Keratinocyte (primary cell): ENCODE measurements at regions not wholly inside any gene's neighbourhood (a gene's known extent, or its start where the extent isn't known, plus 50 kb on each side); places are given as distances from the start of the nearest gene placed in this dataset.

Experiments used
- DNase-seq: peaks from one replicate; pipeline ENCODE4 v3.0.0-alpha.2; 2011; ENCODE audit warnings: low read depth, missing footprints, low spot score
- FAIRE-seq: peaks from 2 replicates; lab custom pipeline; 2011; peaks lifted over from hg19 to GRCh38; lab: Jason Lieb, UNC
- H2AFZ ChIP-seq: 2 replicates; pipeline ENCODE4 v1.6.0; 2012; ENCODE audit warnings: low read length, control low read depth, inconsistent platforms; ENCODE audit not compliant: control insufficient read depth
- H3K27ac ChIP-seq: 2 replicates; pipeline ENCODE4 v1.5.1; 2011; ENCODE audit warnings: low read length; ENCODE audit not compliant: control insufficient read depth, insufficient read depth
- H3K27me3 ChIP-seq: 3 replicates; pipeline ENCODE4 v1.6.0; 2011; ENCODE audit warnings: low read length; ENCODE audit not compliant: control insufficient read depth, insufficient read depth; ENCODE audit errors: extremely low read depth
- H3K36me3 ChIP-seq, 2 experiments: 2 replicates in 1 of 2; 3 replicates in 1 of 2; pipeline ENCODE4 v1.5.1; 2011; ENCODE audit warnings: low read length in 2 of 2, mild to moderate bottlenecking in 1 of 2; ENCODE audit not compliant: control insufficient read depth in 2 of 2, insufficient read depth in 2 of 2; ENCODE audit errors: extremely low read depth in 1 of 2
- H3K4me1 ChIP-seq: 3 replicates; pipeline ENCODE4 v1.5.1; 2011; ENCODE audit warnings: low read length; ENCODE audit not compliant: control insufficient read depth, insufficient read depth; ENCODE audit errors: extremely low read depth
- H3K4me2 ChIP-seq: 3 replicates; pipeline ENCODE4 v1.6.0; 2011; ENCODE audit warnings: low read depth, low read length; ENCODE audit not compliant: control insufficient read depth, insufficient read depth; ENCODE audit errors: extremely low read depth
- H3K4me3 ChIP-seq, 3 experiments: fragments of 200-600 bp in 1 of 3; sonication (generic) in 1 of 3; 2 replicates in 2 of 3; 3 replicates in 1 of 3; pipeline ENCODE4 v1.5.1; 2011 to 2016; ENCODE audit warnings: low read length in 3 of 3, mild to moderate bottlenecking in 3 of 3, control low read depth in 2 of 3, inconsistent platforms in 1 of 3, low read depth in 1 of 3, mixed read lengths in 1 of 3, mixed run types in 1 of 3, moderate library complexity in 1 of 3; ENCODE audit not compliant: control insufficient read depth in 2 of 3, insufficient read depth in 2 of 3; ENCODE audit errors: extremely low read depth in 1 of 3
- H3K79me2 ChIP-seq: 2 replicates; pipeline ENCODE4 v1.6.0; 2012; ENCODE audit warnings: low read length; ENCODE audit not compliant: control insufficient read depth, insufficient read depth
- H3K9ac ChIP-seq: 3 replicates; pipeline ENCODE4 v1.6.0; 2011; ENCODE audit warnings: low read length; ENCODE audit not compliant: control insufficient read depth, insufficient read depth; ENCODE audit errors: extremely low read depth
- H3K9me1 ChIP-seq: 3 replicates; pipeline ENCODE4 v1.6.0; 2011; ENCODE audit warnings: low read length; ENCODE audit not compliant: control insufficient read depth, insufficient read depth; ENCODE audit errors: extremely low read depth
- H3K9me3 ChIP-seq: 2 replicates; pipeline ENCODE4 v1.5.1; 2012; ENCODE audit warnings: low read depth, low read length; ENCODE audit not compliant: control insufficient read depth
- H4K20me1 ChIP-seq: 3 replicates; pipeline ENCODE4 v1.6.0; 2011; ENCODE audit warnings: low read length; ENCODE audit not compliant: control insufficient read depth, insufficient read depth; ENCODE audit errors: extremely low read depth
- EZH2 ChIP-seq: IDR thresholded peaks from one replicate; pipeline ENCODE4 v1.6.1; 2012; ENCODE audit warnings: inconsistent platforms, mild to moderate bottlenecking, low read length, moderate library complexity
- dilution Hi-C: fragments of 300-500 bp; cut with MboI; formaldehyde crosslinking; loops from one replicate; pipeline ENCODE4 v1.7.0; 2020; ENCODE audit warnings: low sequenced_read_pairs; ENCODE audit not compliant: extremely low pct_ligation_motif_present
- TF ChIP-seq, protein P1 (sequence below), 3 experiments: IDR thresholded peaks in 1 of 3; conservative IDR thresholded peaks in 1 of 3; optimal IDR thresholded peaks in 1 of 3; 2 replicates in 2 of 3; 3 replicates in 1 of 3; pipeline versions ENCODE3 to v1.5.1; 2011; ENCODE audit warnings: low read length in 3 of 3, mild to moderate bottlenecking in 3 of 3, moderate library complexity in 2 of 3, control low read depth in 1 of 3, inconsistent platforms in 1 of 3; ENCODE audit not compliant: insufficient read depth in 2 of 3; ENCODE audit errors: extremely low read depth in 1 of 3

DNA sequence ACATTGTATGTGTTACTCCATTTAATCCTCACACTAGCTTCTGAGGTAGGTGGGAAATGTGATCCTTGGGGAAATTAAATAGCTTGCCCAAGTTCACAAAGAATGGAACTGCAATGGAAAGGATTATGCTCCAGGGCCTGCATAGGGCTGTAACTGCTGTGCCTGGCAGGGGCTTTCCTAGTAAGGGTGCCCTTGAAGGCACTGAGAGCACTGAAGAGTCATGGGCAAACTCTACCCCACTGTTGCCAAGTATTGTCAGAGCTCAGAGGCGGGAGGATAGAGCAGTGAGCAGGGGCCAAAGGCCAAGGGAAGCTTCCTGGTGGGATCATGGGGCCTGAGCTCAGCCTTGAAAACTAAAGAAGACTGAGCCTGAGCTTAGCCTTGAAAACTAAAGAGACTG is 133.0 kb upstream of the NALF2 start:
- no peaks in the 10 kb centered on the region for H3K9me1 ChIP-seq
- H3K36me3 ChIP-seq = no peaks in the 10 kb centered on the region
- no peaks in the 10 kb centered on the region for H3K9me3 ChIP-seq
- H3K79me2 ChIP-seq = no peaks in the 10 kb centered on the region
- no peaks in the 10 kb centered on the region for H4K20me1 ChIP-seq
- H3K27ac ChIP-seq = no peak overlapping the region
- H2AFZ ChIP-seq = no peak overlapping the region
- no peaks in the 10 kb centered on the region for H3K4me1 ChIP-seq
- H3K4me3 ChIP-seq = no peak overlapping the region
- H3K27me3 ChIP-seq = peaks cover 6% of the 10 kb centered on the region
- FAIRE-seq = no peak
- DNase-seq = no peak
- no peak overlapping the region for H3K4me2 ChIP-seq
- no peak for TF ChIP-seq EZH2
- TF ChIP-seq, protein P1, sequence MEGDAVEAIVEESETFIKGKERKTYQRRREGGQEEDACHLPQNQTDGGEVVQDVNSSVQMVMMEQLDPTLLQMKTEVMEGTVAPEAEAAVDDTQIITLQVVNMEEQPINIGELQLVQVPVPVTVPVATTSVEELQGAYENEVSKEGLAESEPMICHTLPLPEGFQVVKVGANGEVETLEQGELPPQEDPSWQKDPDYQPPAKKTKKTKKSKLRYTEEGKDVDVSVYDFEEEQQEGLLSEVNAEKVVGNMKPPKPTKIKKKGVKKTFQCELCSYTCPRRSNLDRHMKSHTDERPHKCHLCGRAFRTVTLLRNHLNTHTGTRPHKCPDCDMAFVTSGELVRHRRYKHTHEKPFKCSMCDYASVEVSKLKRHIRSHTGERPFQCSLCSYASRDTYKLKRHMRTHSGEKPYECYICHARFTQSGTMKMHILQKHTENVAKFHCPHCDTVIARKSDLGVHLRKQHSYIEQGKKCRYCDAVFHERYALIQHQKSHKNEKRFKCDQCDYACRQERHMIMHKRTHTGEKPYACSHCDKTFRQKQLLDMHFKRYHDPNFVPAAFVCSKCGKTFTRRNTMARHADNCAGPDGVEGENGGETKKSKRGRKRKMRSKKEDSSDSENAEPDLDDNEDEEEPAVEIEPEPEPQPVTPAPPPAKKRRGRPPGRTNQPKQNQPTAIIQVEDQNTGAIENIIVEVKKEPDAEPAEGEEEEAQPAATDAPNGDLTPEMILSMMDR (optimal IDR thresholded peaks at IDR 0.05 in 1 of 3, IDR thresholded peaks at IDR 0.05 in 1 of 3, conservative IDR thresholded peaks at IDR 0.05 in 1 of 3; ENCODE audit: extremely low read depth in 1 of 3, insufficient read depth in 2 of 3, low read length in 3 of 3) = no peak
- dilution Hi-C loops = no loop called here
- no peak overlapping the region for H3K9ac ChIP-seq

DNA sequence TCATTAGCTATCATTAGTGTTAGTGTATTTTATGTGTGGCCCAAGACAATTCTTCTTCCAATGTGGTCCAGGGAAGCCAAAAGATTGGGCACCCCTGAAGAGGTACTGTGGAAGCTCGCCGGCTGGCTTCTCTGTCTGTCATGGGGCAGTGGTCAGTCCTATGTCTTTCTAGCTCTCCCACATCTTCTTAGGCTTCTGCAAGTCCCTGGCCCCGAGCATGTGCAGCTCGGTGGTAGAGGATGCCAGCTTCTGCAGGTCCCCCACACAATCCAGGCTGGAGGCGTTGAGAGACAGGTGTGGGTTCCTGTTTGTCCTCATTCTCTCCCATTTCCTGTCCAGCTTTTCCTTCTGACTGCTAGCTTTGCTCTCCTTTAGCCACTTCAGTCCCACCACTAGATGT is 134.1 kb upstream of the NALF2 start:
- Histone ChIP-seq H3K4me2 (no peak overlapping the region), H3K4me1 (no peaks in the 10 kb centered on the region), H3K9me3 (no peaks in the 10 kb centered on the region), H3K9me1 (no peaks in the 10 kb centered on the region), H3K9ac (no peak overlapping the region), H3K27ac (no peak overlapping the region), H3K27me3 (peaks cover 6% of the 10 kb centered on the region), H4K20me1 (no peaks in the 10 kb centered on the region), H3K79me2 (no peaks in the 10 kb centered on the region), H3K36me3 (no peaks in the 10 kb centered on the region), H2AFZ (no peak overlapping the region), H3K4me3 (no peak overlapping the region)
- DNase-seq (no peak), FAIRE-seq (no peak)
- TF ChIP-seq, protein P1 (optimal IDR thresholded peaks at IDR 0.05 in 1 of 3, IDR thresholded peaks at IDR 0.05 in 1 of 3, conservative IDR thresholded peaks at IDR 0.05 in 1 of 3; ENCODE audit: extremely low read depth in 1 of 3, insufficient read depth in 2 of 3, low read length in 3 of 3) = no peak
- no peak for TF ChIP-seq EZH2
- dilution Hi-C loops = no loop called here
